ENCODE measurements at regions not wholly inside any gene's neighbourhood (a gene's known extent, or its start where the extent isn't known, plus 50 kb on each side); places are given as distances from the start of the nearest gene placed in this dataset.

DNA sequence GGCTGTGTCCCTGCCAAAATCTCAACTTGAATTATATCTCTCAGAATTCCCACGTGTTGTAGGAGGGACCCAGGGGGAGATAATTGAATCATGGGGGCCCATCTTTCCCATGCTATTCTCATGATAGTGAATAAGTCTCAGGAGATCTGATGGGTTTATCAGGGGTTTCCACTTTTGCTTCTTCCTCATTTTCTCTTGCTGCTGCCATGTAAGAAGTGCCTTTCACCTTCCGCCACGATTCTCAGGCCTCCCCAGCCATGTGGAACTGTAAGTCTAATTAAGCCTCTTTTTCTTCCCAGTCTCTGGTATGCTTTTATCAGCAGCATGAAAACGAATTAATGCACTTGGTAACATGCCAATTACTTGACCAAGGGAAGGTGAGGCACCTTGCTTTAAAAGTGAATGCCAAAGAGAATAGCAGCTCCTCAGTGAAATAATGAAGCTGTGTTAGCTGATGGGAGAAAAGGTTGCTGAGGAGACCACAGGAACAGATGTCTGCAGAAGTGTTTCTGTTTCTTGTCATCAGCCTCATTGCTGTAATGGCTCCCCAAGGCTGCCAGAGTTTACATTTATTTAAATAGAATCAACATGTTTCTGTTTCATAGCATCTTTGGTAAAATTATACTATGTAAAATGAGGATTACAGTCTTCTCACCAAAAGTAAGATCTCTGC, 89.0 kb upstream of the CD44 start:
- ChIA-PET POLR2A (ENCODE audit: low non-redundant PET) (no interaction called here), CTCF (no interaction called here)
- TF ChIP-seq EZH2 (IDR thresholded peaks at IDR 0.05; ENCODE audit: borderline replicate concordance, low read depth, low read length, poor library complexity, severe bottlenecking): no peak
- TF ChIP-seq, protein P1, sequence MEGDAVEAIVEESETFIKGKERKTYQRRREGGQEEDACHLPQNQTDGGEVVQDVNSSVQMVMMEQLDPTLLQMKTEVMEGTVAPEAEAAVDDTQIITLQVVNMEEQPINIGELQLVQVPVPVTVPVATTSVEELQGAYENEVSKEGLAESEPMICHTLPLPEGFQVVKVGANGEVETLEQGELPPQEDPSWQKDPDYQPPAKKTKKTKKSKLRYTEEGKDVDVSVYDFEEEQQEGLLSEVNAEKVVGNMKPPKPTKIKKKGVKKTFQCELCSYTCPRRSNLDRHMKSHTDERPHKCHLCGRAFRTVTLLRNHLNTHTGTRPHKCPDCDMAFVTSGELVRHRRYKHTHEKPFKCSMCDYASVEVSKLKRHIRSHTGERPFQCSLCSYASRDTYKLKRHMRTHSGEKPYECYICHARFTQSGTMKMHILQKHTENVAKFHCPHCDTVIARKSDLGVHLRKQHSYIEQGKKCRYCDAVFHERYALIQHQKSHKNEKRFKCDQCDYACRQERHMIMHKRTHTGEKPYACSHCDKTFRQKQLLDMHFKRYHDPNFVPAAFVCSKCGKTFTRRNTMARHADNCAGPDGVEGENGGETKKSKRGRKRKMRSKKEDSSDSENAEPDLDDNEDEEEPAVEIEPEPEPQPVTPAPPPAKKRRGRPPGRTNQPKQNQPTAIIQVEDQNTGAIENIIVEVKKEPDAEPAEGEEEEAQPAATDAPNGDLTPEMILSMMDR (conservative IDR thresholded peaks at IDR 0.05; ENCODE audit: low read depth, low read length): no peak
- Histone ChIP-seq H3K4me1 (ENCODE audit: insufficient read depth, low read length, poor library complexity, severe bottlenecking) (no peaks in the 10 kb centered on the region), H3K4me3 (ENCODE audit: low read depth, low read length, poor library complexity, severe bottlenecking) (no peak overlapping the region), H3K36me3 (ENCODE audit: insufficient read depth, low read length, poor library complexity, severe bottlenecking) (no peaks in the 10 kb centered on the region), H3K27me3 (replicated peaks; ENCODE audit: insufficient read depth, low read depth, low read length, poor library complexity) (no peaks in the 10 kb centered on the region), H3K27ac (ENCODE audit: low read depth, low read length, poor library complexity, severe bottlenecking) (no peak overlapping the region), H3K9me3 (ENCODE audit: low read depth, low read length, poor library complexity, severe bottlenecking) (no peaks in the 10 kb centered on the region)
- DNase-seq (ENCODE audit: low spot score): no peak
- intact Hi-C loops (cut with micrococcal nuclease; ENCODE audit: unreplicated experiment): no loop called here
- BruUV-seq (replicated peaks): no TSS peak

DNA sequence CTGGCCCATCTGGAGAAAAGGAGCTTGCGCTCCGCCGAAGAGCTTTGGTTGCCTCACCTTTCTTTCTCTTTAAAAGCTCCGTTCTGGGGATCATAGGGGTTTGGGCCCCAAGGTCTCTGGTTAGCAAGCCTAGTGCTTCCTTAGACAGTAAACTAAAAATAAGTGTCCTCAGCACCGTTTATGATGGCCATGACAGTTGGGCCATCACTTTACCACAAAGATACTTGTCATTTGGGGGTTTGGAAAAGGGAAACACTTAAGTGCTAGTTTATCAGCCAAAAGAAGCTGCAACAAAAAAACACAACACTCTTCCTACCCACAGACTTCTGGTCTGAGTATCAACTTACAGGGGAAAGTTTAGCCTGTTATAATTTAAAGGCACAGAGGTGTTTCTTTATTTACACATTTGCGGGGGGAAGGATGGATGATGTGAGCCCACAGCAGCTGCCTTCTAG, 88.4 kb upstream of the CD44 start:
- ChIA-PET CTCF (no interaction called here), POLR2A (ENCODE audit: low non-redundant PET) (no interaction called here)
- Histone ChIP-seq H3K27me3 (replicated peaks; ENCODE audit: insufficient read depth, low read depth, low read length, poor library complexity) (no peaks in the 10 kb centered on the region), H3K9me3 (ENCODE audit: low read depth, low read length, poor library complexity, severe bottlenecking) (no peaks in the 10 kb centered on the region), H3K4me3 (ENCODE audit: low read depth, low read length, poor library complexity, severe bottlenecking) (no peak overlapping the region), H3K4me1 (ENCODE audit: insufficient read depth, low read length, poor library complexity, severe bottlenecking) (no peaks in the 10 kb centered on the region), H3K27ac (ENCODE audit: low read depth, low read length, poor library complexity, severe bottlenecking) (no peak overlapping the region), H3K36me3 (ENCODE audit: insufficient read depth, low read length, poor library complexity, severe bottlenecking) (no peaks in the 10 kb centered on the region)
- intact Hi-C loops (cut with micrococcal nuclease; ENCODE audit: unreplicated experiment): no loop called here
- BruUV-seq (replicated peaks): no TSS peak
- TF ChIP-seq EZH2 (IDR thresholded peaks at IDR 0.05; ENCODE audit: borderline replicate concordance, low read depth, low read length, poor library complexity, severe bottlenecking): no peak
- TF ChIP-seq, protein P1 (conservative IDR thresholded peaks at IDR 0.05; ENCODE audit: low read depth, low read length): no peak
- DNase-seq (ENCODE audit: low spot score): no peak

DNA sequence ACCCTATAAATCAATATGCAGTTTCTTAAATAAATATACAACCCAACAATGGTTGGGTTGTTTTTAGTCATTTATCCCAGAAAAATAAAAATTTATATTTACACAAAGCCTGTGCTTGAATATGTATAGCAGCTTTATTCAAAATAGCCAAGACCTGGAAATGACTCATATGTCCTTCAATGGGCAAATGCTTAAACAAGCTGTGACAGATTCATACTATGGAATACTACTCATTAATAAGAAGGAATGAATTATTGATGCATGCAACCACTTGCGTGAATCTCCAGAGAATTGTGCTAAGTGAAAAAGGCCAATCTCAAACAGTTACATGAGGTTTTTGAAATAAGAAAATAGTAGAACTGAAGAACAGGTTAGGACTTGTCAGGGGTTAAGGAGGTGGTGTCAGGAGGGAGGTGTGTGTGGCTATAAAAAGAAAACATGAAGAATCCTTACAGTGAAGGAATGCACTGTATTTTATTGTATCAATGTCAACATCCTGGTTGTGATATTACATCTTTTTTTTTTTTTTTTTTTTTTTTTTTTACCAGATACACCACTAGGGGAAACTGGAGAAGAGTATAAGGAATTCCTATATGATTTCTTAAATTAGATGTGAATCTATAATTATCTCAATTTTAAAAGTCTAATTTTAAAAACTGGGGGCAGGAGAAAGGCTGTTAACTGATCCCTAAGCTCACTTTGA, 82.4 kb upstream of the CD44 start:
- Histone ChIP-seq H3K36me3 (ENCODE audit: insufficient read depth, low read length, poor library complexity, severe bottlenecking) (no peaks in the 10 kb centered on the region), H3K27me3 (replicated peaks; ENCODE audit: insufficient read depth, low read depth, low read length, poor library complexity) (no peaks in the 10 kb centered on the region), H3K4me3 (ENCODE audit: low read depth, low read length, poor library complexity, severe bottlenecking) (no peak overlapping the region), H3K27ac (ENCODE audit: low read depth, low read length, poor library complexity, severe bottlenecking) (no peak overlapping the region), H3K4me1 (ENCODE audit: insufficient read depth, low read length, poor library complexity, severe bottlenecking) (no peaks in the 10 kb centered on the region), H3K9me3 (ENCODE audit: low read depth, low read length, poor library complexity, severe bottlenecking) (no peaks in the 10 kb centered on the region)
- CTCF ChIA-PET: no interaction called here
- intact Hi-C loops (cut with micrococcal nuclease; ENCODE audit: unreplicated experiment): no loop called here
- no peak for TF ChIP-seq EZH2 (IDR thresholded peaks at IDR 0.05; ENCODE audit: borderline replicate concordance, low read depth, low read length, poor library complexity, severe bottlenecking)
- TF ChIP-seq, protein P1 (conservative IDR thresholded peaks at IDR 0.05; ENCODE audit: low read depth, low read length): no peak; the same call in 1 of the 2 replicates
- BruUV-seq (replicated peaks): no TSS peak
- POLR2A ChIA-PET (ENCODE audit: low non-redundant PET): no interaction called here
- DNase-seq (ENCODE audit: low spot score): peak; percentile 60

All from A673 (cell line).